Lower lobe of right lung (tissue), 2 donors: ENCODE measurements at regions not wholly inside any gene's neighbourhood (a gene's known extent, or its start where the extent isn't known, plus 50 kb on each side); places are given as distances from the start of the nearest gene placed in this dataset.

ENCODE experiments used
- ATAC-seq, 2 donors: fragments of 200-7000 bp; cut with Tn5 transposase; one replicate each; pipeline ENCODE4 v1.9.1; 2020 to 2022; ENCODE audit warnings: mild to moderate bottlenecking in 2 of 2, moderate library complexity in 2 of 2
- DNase-seq: peaks from one replicate; pipeline ENCODE4 v3.0.0-alpha.2; 2020
- H3K27ac ChIP-seq: fragments of 200-600 bp; one replicate; pipeline ENCODE4 v1.8.0; 2022
- H3K27me3 ChIP-seq: fragments of 200-600 bp; one replicate; pipeline ENCODE4 v1.8.0; 2022; ENCODE audit warnings: low read depth
- H3K36me3 ChIP-seq: fragments of 200-600 bp; one replicate; pipeline ENCODE4 v1.8.0; 2022; ENCODE audit warnings: mild to moderate bottlenecking
- H3K4me1 ChIP-seq: fragments of 200-600 bp; one replicate; pipeline ENCODE4 v1.8.0; 2022
- H3K4me3 ChIP-seq: fragments of 200-600 bp; one replicate; pipeline ENCODE4 v1.8.0; 2022; ENCODE audit warnings: mild to moderate bottlenecking
- H3K9me3 ChIP-seq: fragments of 200-600 bp; one replicate; pipeline ENCODE4 v1.8.0; 2022
- CTCF ChIP-seq: fragments of 200-600 bp; IDR thresholded peaks from one replicate; pipeline ENCODE4 v1.8.0; 2022; ENCODE audit warnings: antibody characterized with exemption, mild to moderate bottlenecking
- intact Hi-C: fragments of 100-400 bp; cut with DNase I; formaldehyde crosslinking; loops from one replicate; pipeline ENCODE4 v1.11.0; 2022
- donor health status: DM: no; HTN: yes; CAD: no; lungs with severe emphysema.

DNA sequence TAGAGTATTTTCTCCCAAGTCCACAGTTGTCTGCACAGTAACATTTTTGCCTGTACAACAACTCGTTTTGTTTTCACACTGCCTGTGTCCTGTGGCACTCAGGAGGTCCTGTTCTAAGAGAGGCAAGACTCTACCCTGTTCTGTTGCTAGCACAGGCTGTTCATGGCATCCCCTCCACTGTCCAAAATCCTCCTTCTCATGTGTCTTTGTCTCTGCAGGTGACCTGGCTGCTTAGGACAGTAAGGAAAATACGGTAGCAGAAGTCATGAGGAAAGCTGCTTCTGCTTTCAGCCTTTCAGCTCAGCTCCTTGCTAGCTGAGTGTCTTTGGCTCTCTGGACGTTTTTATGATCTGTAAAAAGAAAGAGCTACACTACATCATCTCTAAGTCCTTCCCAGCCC, 205.9 kb downstream of the C1D start:
- Histone ChIP-seq H3K36me3 (no peaks in the 10 kb centered on the region), H3K9me3 (no peaks in the 10 kb centered on the region), H3K27me3 (no peaks in the 10 kb centered on the region), H3K4me1 (no peaks in the 10 kb centered on the region), H3K4me3 (no peak overlapping the region), H3K27ac (no peak overlapping the region)
- ATAC-seq: no peak
- no peak for TF ChIP-seq CTCF
- intact Hi-C loops: no loop called here
- no peak for DNase-seq

DNA sequence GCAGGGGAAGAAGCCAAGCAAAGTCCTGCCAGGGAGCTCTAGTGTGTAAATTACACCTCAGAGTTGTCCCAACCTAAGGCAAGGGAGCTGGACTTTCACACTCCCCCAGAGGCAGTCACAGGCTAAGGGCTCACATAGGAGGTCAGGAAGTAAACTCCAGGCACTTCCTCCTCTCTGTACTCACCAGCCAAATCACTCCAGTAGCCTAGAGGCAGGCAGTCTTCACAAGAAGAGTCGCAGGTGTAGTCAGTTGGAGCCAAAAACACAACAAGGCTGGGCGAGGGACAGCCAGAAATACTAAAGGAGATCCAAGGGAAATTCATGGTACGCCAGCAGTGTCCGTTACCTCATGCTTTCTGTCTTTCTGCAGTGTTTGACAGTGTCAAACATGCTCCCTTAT, 205.0 kb downstream of the C1D start:
- no peak for TF ChIP-seq CTCF
- DNase-seq (no peak), ATAC-seq (no peak)
- H3K27ac ChIP-seq: no peak overlapping the region
- H3K4me3 ChIP-seq: no peak overlapping the region
- no peaks in the 10 kb centered on the region for H3K27me3 ChIP-seq
- intact Hi-C loops: no loop called here
- H3K4me1 ChIP-seq: no peaks in the 10 kb centered on the region
- no peaks in the 10 kb centered on the region for H3K36me3 ChIP-seq
- no peaks in the 10 kb centered on the region for H3K9me3 ChIP-seq

DNA sequence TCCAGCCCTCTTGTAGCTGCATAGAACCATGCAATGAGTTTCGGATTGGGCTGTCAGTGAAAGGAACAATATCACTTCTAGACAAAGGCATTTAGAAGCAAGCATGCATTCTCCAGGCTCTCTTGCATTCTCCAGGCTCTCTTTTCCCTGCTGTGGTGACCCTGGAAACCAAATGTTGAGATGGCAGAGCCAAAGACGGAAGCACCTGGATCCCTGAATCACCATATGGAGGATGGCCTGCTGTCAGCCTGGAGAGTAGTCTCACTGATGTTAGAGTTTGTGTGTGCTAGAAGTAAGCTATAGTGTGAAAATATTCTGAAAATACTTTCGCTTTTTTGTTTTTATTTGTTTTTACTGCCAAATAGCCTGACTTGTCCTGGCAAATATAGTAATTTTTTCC, 203.9 kb downstream of the C1D start:
- TF ChIP-seq CTCF: no peak
- Histone ChIP-seq H3K9me3 (no peaks in the 10 kb centered on the region), H3K27me3 (no peaks in the 10 kb centered on the region), H3K27ac (no peak overlapping the region), H3K36me3 (no peaks in the 10 kb centered on the region), H3K4me3 (no peak overlapping the region), H3K4me1 (no peaks in the 10 kb centered on the region)
- no peak for DNase-seq
- intact Hi-C loops: no loop called here
- ATAC-seq: no peak

- no peaks in the 10 kb centered on the region for H3K36me3 ChIP-seq
- H3K4me3 ChIP-seq: no peak overlapping the region
- H3K27ac ChIP-seq: no peak overlapping the region
- no peaks in the 10 kb centered on the region for H3K27me3 ChIP-seq
- DNase-seq: no peak
- no peak for ATAC-seq
- TF ChIP-seq CTCF: no peak
- no peaks in the 10 kb centered on the region for H3K9me3 ChIP-seq
- H3K4me1 ChIP-seq: no peaks in the 10 kb centered on the region
- intact Hi-C loops: no loop called here
Observed at GRCh38 chr2:67865917-67866316, 196.9 kb downstream of the C1D start.

GRCh38 chr2:67867735-67868134, 195.1 kb downstream of the C1D start:
- intact Hi-C loops: no loop called here
- no peaks in the 10 kb centered on the region for H3K4me1 ChIP-seq
- no peak overlapping the region for H3K27ac ChIP-seq
- TF ChIP-seq CTCF: no peak
- ATAC-seq (no peak), DNase-seq (no peak)
- no peaks in the 10 kb centered on the region for H3K36me3 ChIP-seq
- H3K4me3 ChIP-seq: no peak overlapping the region
- no peaks in the 10 kb centered on the region for H3K27me3 ChIP-seq
- no peaks in the 10 kb centered on the region for H3K9me3 ChIP-seq

DNA sequence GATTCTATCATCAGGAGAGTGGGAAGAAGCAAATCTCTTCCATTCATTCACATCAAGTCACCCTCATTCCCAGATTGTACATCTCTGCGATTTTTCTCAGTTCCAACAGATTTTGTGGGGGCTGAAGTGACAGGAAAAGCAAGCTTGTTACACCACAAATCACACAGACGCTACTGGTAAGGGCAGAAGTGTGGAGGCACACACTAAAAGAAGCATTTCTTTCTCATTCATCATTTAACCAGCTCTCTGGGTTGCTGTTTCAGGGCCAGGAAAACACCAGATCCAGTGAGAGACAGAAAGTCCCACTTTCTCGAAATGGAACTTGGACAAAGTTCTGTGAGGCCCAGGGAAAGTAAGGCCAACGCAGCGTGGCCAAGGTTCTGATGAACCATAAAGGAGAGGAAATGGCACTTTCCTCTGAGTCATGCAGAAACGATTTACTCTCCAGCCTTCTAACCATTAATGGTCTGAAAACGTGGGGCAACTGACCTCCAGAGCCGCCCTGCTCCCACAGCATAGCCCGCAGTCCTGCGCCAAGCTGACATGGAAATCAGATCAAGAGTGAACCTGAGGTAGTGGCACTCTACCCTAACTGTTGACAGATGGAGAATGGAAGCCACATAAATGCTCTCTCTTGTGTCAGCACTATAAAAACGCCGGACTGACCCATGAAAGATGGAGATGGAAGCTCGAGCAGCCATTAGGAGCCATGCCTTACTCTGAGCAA, 191.0 kb downstream of the C1D start:
- no peak overlapping the region for H3K27ac ChIP-seq
- H3K27me3 ChIP-seq: no peaks in the 10 kb centered on the region
- ATAC-seq: no peak
- intact Hi-C loops: no loop called here
- H3K4me1 ChIP-seq: no peaks in the 10 kb centered on the region
- H3K36me3 ChIP-seq: no peaks in the 10 kb centered on the region
- H3K4me3 ChIP-seq: no peak overlapping the region
- no peak for DNase-seq
- TF ChIP-seq CTCF: no peak
- no peaks in the 10 kb centered on the region for H3K9me3 ChIP-seq
